Stimulated activated CD4-positive, alpha-beta T cell treated with anti-CD3 and anti-CD28 coated beads, TNF-alpha, amount 100 ng/mL, for 24 hours (primary cell): ENCODE measurements at regions not wholly inside any gene's neighbourhood (a gene's known extent, or its start where the extent isn't known, plus 50 kb on each side); places are given as distances from the start of the nearest gene placed in this dataset.
"Not testable (repeated sequence)": the region's sequence is repeated elsewhere in the genome, so short reads cannot be mapped to it uniquely, and the experiment has no call there.

Experiments used
- DNase-seq, 3 experiments: peaks; one replicate each; pipeline ENCODE4 v3.0.0-alpha.2; 2020; ENCODE audit warnings: low read depth in 3 of 3

GRCh38 chr6:140833408-140833807 lies 1299.3 kb upstream of the GJE1 start:
- DNase-seq = no peak

DNA sequence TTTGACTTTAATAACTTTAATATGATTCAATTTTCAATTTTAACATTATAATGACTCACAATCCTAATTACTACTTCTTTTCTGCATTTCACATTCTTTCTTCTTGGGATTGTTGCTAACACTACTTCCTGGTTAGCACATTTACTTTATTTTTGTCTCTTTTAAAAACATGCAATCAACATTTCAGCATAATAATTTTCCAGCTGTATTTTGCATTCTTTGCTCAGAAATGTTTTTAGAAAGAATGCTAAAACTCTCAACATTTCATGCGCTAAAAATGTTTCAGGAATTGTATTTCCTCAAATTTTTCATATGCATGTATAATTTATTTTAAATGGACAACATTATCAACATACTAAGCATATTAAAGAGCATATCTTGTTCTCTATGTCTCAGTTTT lies 1302.1 kb upstream of the GJE1 start:
- no peak for DNase-seq

- no peak for DNase-seq
These were observed 1303.9 kb upstream of the GJE1 start for GRCh38 chr6:140828856-140829255.

- DNase-seq = no peak
These were observed 1305.1 kb upstream of the GJE1 start for GRCh38 chr6:140827593-140827992.

- DNase-seq = no peak
These were observed 1307.0 kb upstream of the GJE1 start for GRCh38 chr6:140825731-140826130.

GRCh38 chr6:140824595-140824994 lies 1308.1 kb upstream of the GJE1 start:
- no peak for DNase-seq

- no peak for DNase-seq
These were observed 1311.5 kb upstream of the GJE1 start for GRCh38 chr6:140821196-140821595.

GRCh38 chr6:140817176-140817575 lies 1315.5 kb upstream of the GJE1 start:
- no peak for DNase-seq

- DNase-seq = no peak
These were observed 1316.0 kb upstream of the GJE1 start for GRCh38 chr6:140816681-140817080.

GRCh38 chr6:140812636-140813035 lies 1320.1 kb upstream of the GJE1 start:
- no peak for DNase-seq

DNA sequence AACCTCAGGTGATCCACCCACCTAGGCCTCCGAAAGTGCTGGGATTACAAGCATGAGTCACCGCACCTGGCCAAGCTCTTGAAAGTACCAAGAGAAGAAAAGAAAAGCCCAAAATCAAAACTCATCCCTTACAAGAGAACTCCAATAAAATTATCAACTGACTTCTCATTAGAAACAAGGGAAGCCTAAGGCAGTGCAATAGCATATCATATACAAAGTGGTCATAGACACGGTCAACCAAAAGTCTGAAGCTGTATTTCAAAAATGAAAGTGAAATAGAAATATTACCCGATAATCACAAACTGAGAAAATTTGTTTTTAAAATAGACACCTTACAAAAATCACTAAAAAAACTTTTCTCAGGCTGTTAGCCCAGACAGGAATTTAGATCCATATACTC lies 1321.1 kb upstream of the GJE1 start:
- DNase-seq = no peak

DNA sequence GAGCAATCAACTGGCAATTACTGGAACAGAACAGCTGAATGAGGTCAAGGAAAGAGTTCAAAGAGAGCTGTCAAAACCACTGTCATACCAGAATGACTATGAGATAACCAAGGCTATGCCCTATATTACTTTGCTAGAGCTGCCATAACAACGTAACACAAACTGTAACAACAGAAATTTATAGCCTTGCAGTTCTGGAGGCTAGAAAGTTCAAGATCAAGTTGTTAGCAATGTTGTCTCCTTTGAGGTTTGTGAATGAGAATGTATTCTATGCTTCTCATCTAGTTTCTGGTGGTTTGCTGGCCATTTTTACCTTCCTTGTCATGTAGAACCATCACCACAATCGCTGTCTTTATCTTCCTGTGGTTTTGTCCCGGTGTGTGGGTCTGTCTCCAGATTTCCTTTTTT lies 1323.0 kb upstream of the GJE1 start:
- no peak for DNase-seq

DNA sequence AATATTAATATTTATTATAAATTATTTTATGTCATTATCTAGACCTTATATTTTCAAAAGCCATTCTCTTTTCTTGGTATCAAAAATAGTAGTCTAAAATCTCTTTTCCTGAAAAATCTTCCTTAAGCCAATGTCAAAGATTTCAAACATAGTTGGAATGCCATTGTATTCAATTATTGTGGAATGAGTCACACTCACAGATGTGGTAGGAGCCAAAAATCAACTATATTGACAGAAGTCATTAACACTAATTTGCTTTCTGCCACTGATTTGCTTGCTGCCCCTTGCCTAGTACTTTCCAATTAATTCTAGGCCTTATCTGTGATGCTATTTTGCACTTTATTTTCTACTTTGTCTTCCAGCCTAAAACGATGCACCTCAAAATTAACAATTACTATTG lies 1326.3 kb upstream of the GJE1 start:
- DNase-seq = no peak

DNA sequence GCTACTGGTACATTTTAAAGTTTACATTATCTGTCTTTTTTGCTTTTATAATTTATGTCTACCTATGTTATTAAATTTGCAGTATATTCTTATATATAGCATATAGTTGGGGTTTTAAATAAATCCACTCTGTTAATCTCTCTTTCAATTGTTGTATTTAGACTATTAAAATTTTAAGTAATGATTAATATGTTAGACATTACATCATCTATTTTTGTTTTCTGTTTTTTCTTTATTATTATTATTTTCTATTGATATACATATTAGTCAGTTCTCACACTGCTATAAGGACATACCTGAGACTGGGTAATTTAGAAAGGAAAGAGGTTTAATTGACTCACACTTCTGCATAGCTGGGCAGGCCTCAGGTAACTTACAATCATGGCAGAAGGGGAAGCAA lies 1338.2 kb upstream of the GJE1 start:
- no peak for DNase-seq

DNA sequence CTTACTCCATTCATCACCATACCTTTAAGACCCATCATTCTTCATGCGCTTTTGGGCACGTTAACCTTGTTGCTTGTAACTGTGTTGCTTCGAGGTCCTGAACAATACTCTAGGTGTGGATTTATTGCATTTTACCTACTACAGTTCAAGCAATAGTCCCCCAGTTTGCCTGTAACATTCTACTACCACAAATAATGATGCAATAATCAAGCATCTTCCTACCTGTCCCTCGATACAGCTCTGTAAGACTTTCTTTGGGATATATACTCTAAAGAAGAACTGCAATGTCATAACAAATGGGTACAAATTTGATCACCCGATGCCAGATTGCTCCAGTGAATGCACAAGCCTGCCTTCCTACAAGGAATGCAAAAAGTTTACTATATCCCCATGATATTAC lies 1342.6 kb upstream of the GJE1 start:
- DNase-seq = no peak

- DNase-seq = no peak
These were observed 1343.3 kb upstream of the GJE1 start for GRCh38 chr6:140789466-140789865.

- DNase-seq = no peak
These were observed 1346.8 kb upstream of the GJE1 start for GRCh38 chr6:140785926-140786325.

DNA sequence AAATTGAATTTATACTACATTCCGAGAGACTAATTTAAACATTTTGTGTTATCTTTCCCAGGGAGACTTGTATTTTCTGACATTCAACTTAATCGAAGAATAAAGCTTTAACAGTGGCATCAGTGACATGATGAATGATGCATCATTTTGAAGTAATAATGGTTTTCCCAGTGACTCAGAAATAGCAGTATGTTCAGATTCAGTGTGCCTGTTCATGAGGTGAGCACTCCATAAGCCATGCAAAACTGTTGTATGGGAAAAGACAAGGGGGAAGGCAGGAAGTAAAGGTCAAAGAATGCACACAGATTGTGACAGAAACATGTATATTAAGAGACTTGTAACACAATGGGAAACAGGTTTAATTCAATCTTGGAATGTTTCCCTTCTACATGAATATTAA lies 1348.2 kb upstream of the GJE1 start:
- no peak for DNase-seq

DNA sequence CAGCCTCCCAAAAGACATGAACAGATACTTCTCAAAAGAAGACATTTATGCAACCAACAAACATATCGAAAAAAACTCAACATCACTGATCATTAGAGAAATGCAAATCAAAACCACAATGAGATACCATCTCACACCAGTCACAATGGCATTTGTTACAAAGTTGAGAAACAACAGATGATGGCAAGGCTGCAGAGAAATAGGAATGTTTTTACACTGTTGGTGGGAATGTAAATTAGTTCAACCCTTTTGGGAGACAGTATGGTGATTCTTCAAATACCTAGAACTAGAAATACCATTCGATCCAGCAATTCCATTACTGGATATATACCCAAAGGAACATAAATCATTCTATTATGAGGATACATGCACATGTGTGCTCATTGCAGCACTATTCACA lies 1349.2 kb upstream of the GJE1 start:
- DNase-seq = not testable (repeated sequence)

DNA sequence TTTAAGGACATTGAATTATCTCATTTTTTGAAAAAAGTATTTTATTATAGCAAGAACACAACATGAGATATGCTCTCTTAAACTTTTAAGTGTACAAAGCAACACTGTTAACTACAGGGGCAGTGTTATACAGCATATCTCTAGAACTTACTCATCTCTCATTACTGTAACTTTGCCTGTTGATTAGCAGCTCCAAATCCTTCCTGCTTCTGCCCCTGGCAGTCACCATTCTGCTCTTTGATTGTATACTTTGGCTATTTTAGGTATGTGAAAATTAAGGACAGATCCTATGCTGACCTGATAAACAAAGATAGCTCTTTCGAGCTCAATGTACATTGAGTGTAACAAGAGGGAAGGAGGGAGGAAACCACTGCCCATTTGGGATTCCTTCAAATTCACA lies 1349.8 kb upstream of the GJE1 start:
- no peak for DNase-seq

- DNase-seq = no peak
These were observed 1352.6 kb upstream of the GJE1 start for GRCh38 chr6:140779991-140780596.

DNA sequence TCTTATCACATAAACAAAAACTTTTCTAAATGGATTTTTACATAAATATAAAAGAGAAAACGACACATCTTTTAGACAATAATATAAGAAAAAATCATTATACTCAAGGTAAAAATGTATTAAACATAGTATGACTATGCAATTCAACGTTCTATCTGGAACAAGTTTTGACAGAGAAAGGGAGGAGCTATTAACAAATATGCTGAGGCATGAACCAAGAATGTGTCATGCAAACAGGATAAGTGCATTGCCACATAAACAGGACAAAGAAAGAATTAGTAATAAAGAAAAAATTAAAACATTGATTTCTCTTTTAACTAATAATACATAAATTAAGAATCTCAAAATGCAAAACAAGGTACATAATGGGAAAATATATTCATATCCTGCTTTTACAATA lies 1353.4 kb upstream of the GJE1 start:
- DNase-seq = no peak

- DNase-seq = no peak
These were observed 1354.9 kb upstream of the GJE1 start for GRCh38 chr6:140777780-140778179.

GRCh38 chr6:140775061-140775460 lies 1357.7 kb upstream of the GJE1 start:
- DNase-seq = no peak
